HG03175 (cell line): ENCODE measurements at regions not wholly inside any gene's neighbourhood (a gene's known extent, or its start where the extent isn't known, plus 50 kb on each side); places are given as distances from the start of the nearest gene placed in this dataset.
"Not testable (repeated sequence)": the region's sequence is repeated elsewhere in the genome, so short reads cannot be mapped to it uniquely, and the experiment has no call there.

ENCODE experiments used
- ATAC-seq: cut with Tn5 transposase; IDR thresholded peaks from one replicate; pipeline ENCODE4 v1.9.1; 2021; ENCODE audit warnings: mild to moderate bottlenecking, moderate library complexity; ENCODE audit not compliant: unreplicated experiment

DNA sequence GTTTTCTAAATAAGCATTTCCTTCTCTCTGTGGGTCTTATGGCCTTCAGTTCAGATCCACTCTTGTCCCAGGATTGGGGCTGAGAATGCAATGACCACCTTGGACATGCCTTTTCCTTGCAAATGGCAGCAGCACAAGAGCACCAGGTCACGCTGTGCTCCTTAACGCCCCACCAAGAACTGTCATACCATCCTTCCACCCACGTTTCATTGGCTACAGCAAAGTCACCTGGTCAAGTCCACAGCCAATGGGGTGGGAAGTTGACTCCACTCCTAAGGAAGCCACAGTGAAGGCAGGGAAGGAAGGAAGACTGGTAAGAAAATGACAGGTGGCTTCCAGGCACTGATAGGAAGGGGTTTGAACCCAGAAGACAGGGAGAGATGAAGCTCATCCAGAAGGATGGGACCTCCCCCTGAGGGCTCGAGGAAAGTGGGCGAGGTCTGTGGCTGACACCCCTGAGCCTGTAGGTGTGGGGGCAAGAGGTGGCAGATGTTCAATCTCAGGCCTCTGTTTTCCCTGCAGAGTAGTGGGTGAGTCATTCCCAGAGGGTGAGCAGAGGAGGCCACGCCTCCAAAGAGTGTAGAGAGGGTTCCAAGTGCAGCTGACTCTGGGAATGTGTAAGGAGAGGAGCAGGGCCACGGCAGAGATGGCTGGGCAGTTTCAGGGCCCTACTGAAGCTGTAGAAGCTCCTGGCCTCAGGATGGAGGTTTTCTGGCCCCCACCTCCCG, 113.5 kb upstream of the VRK1 start:
- no peak for ATAC-seq

DNA sequence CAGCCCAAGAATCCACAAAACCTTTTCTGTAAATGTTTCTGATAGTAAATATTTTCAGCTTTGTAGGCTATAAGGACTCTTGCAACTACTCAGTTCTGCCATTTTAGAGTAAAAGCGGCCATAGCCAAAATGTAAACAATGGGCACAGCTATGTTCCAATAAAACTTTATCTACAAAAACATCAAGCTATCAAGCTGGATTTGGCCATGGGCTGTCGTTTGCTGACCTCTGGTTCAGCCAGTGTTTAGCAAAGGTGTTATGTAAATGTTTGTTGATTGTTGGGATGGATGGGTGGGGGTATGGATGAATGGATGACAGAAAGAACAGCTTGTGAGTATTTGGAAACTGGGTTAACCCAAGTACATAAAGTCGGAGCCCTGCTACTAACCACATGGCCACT, 111.1 kb upstream of the VRK1 start:
- no peak for ATAC-seq

DNA sequence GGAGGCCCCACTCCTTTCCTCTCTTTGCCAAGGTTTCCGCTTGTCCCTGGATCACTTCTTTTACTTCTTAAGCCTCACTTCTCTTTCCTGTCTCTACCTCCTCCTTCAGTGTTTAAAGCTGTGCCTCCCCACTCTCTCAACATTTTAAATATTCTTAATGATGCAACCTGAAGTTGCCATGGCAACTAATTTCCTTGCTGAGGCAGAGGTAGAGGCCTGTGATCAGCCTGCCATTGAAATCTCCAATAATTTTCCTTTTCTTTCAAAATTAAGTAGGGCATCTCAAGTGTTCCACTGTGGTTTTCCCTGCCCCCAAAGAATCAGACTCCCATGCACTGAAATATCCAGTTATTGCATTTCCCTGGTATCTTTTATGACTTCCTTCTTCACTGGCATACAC, 108.6 kb upstream of the VRK1 start:
- ATAC-seq, result no peak

DNA sequence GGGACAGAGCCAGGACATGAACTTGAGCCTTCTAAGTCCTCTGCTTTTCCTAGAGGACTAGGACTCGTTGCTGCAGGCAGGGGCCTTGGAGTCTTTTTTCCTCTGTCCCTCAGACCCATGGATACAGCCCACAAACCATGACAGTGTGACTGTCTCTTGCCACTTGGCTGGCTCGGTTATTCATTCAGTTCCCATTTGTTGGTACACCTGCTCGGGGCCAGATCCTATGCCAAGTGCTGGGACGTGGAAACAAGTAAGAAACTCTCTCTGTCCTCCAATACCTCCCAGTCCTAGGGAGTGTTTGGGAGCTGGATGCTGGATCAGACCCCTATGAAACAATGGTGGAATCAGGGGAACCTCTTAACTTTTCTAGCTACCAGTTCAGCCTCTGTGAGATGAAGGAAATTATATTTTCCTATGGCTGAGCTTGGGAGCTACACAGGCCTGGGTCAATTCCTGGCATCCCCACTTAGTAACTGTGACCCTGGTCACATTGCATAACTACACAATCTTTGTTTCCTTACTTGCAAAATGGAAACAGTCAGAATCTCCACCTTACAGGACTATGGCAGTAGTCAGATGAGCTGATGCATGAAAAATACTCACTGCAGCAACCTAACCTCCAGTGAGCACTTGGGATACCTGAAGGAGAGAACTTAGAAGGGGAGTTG, 106.3 kb upstream of the VRK1 start:
- ATAC-seq, result no peak

DNA sequence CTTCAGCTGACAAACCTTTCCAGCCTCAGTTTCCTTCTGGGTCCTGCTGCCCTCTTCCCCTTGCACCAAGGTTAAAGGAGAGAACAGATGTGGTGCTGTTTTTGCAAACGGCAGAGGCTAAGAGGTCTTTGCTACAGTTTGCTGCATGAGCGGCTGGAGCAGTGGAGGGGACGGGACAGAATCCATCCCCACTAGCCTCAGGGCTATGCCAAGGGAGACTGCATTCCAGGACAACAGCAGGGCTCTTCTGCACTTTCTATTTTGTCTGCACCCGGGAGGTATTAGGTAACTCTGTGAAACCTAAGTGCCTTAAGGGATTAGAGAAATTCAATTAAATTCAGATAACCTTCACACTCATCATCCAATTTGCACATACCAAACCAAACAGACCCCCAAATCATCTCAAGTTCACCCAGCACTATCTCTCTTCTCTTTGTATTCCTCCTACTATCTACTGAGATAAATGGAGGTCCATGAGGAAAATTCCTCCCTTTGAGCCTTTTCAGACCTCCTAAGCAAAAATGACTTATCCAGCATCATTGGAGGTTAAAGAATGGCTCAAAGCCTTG, 103.8 kb upstream of the VRK1 start:
- ATAC-seq, result no peak

DNA sequence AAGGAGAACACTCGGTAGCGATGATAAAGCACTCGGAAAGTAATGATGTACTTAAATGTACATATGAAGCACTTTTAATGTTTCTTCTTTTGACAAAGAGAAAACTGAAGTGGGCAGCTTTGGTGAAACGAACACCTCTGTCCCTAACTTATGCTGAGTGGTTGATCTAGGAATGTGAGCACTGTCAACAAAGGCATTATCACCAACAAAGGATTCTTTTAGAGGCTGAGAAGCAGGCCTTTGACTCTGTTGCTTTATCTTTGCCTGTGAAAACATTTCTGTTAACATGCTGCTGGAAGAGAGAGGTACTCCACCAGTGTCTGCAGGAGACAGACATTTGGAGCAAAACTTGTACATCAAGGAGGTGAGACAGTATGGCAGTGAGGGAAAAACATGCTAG, 103.2 kb upstream of the VRK1 start:
- ATAC-seq, result no peak

DNA sequence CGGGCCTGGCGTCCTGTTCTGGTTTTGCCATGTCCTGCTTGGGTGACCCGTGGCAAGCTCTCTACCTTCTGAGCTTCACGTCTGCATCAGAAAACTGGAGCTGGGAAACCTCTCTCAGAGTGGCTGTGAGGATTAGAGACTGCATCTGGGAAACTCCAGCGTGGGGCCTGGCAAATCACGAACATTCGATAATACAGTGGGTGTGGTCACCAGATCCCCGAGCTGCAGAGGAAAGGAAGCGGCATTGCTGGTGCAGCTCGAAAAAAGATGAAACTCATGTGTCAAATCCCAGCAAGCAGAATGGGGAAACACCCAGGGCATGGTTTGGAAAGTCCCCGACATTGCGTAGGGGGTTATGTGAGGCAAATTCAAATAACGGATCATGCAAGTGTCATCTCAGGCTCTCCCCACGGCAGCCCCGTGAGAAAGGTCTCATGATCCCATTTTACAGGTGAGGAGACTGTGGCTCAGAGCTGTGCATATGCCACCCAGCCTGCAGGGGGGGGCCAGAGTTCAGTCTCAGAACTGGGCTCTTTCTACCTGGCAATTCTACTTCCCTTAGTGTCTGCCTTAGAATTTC, 98.1 kb upstream of the VRK1 start:
- no peak for ATAC-seq

DNA sequence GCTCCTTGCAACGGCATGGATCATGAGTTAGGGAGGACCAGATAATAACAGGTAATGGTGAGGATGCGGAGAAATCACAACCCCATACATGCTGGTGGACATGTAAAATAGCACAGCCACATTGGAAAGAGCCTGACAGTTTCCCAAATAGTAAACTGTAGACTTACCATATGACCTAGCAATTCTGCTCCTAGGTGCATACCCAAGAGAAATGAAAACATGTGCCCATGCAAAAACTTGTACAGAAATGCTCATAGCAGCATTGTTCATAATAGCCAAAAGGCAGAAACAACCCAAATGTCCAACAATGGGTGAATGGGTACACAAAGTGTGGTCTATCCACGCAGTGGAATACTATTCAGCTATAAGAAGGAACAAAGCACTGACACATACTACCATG, 97.5 kb upstream of the VRK1 start:
- no peak for ATAC-seq

DNA sequence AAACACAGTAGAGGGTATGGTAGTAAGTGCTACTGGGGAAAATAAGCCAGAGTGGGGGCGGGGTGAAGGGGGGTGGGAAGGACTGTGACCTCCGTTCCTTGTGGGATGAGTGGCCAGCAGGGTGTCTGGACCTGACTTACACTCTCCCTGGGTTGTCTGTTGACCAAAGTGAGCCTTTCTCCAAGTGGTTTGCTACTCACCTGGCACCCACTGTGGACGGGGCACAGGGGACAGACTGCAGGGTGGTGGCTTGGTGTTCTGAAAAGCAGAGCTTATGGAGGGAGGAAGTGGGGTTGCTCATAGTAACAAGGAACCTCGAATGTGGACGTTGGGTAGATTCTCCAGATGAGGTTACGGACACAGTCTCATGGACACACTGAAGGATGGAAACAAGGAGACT, 94.4 kb upstream of the VRK1 start:
- no peak for ATAC-seq

DNA sequence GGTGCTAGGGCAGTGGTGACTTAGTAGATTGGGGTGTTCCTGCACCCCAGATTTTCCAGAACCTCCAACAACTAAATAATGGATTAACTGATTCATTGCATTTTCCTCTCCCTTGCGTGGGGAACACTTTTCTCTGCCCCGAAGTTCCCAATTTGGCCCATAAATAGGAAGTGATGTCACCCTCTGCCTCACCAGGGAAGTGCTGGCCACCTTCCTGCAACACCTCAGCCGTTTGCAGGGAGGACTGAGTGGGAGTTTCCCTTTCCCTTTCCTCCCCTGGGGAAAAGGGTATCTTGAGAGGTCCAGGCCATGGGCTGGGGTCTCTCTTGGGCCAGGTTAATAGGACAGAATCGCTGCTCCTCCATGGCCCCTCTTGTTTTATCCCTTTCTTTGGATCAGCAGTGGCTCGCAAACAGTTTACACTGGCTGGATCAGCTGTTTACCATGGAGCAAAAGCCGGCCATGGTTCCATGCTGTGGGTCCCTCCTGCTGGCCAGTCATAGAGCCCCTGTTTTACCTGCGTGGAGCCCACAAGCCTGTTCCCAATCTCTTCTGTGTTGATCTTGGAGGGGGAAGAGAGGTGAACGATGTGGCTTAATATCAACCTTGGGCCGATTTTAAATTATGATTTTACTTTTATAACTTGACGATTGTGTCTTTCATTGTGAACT, 91.6 kb upstream of the VRK1 start:
- ATAC-seq, result no peak

DNA sequence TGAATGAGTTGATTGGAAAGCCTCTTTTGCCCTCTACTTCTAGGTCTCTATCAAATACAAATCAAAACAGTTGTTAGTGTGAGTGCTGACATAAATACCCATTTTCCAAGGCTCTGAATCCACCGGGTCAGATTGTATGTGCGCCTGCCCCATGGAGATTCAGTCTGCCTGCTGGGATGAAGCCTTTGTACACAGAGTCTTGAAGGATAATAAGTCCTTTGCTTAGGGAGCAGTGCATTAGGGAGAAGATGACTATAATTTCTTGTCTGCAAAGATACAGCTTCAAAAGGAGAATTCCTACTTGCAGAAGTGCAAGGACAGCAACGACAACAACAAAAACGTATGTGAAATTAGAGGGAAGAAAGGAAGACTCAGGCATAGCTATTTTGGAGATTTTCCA, 90.3 kb upstream of the VRK1 start:
- ATAC-seq, result no peak

DNA sequence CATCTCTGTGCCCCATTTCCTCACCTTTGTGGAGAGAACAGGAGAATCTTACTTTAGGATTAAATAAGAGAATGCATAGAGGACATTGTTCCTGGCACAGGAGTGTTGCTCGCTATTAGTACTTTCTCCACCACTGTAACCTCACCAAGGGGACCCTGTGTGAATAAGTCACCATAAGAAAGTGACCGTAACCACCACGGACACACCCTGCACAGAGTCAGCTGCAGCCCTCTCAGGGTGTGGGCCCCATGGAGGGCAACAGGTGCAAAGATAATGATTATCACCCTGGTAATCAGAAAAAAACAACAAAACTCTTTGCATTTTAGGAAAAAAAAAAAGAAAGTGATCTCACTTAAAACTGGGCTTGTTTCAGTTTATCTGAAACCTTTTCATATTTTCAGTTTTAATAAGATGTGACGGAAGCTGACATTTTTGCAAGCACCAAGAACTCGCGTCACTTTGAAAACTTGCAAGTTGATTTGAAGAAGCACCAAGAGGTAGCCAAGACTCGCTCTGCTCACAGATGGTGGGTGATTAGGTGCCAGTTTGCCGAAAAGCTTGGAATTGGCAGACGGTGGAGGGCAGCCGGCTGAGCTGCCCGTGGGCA, 87.0 kb upstream of the VRK1 start:
- ATAC-seq, result peak; percentile 81

DNA sequence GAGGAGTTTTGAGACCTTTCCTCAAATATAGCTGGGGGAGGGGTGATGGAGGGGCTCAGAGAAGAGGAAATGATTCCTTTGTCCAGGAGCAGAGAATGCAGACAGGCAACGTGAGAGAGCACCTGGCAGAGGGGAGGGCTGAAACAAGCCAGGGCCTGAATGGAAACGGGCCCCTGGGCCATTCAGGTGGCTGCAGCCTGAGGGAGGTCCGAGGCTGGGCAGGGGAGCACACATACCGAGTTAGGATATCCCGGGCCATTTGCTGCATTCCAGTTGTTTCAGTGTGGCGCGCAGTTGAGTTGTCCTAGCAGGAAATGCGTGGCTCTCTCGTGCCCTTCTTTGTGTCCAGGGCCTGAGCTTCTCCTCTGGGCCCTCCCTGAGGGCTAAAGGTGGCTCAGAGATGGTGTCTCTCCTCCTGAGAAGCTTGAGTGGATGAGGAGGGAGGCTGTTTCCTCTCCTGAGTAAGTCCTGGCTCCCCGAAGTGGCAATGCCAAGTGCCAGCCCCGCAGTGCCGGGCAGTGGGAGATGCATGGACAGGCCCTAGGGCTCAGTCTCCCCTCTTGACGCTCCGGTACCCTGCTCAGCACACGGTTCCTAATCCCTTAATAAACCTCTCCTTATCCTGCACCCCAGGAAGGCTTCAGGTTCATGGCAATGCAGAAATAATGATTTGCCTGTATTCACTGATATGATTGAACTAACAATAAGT, 85.5 kb upstream of the VRK1 start:
- ATAC-seq, result no peak

DNA sequence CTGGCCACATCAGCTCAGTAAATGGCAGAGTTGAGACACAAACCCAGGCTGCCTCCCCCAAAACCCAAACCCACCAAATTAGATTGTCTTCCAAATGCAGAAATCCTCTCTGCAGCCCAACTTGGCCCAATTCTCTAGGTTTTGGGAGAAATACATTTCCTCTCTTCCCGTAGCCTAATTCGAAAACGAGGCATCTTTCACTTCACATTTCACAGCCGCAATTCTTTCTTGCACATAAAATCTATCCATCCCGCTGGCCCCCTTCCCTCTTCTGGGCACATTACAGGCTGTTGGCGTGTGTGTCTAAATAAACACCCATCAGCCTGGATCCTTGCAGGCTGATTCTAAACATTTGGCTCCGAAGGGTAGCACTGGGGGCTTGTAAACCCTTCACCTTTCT, 83.8 kb upstream of the VRK1 start:
- ATAC-seq, result no peak

DNA sequence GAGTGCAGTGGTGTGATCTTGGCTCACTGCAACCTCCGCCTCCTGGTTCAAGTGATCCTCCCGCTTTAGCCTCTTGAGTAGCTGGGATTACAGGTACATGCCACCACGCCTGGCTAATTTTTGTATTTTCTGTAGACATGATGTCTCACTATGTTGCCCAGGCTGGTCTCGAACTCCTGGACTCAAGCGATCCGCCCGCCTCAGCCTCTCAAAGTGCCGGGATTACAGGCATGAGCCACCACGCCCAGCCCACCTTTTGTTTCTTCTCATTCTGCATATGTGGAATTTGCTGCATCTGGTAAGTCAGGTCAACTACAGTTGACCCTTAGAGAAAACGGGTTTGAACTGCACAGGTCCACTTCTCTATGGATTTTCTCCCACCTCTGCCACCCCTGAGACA, 82.6 kb upstream of the VRK1 start:
- ATAC-seq, result not testable (repeated sequence)

DNA sequence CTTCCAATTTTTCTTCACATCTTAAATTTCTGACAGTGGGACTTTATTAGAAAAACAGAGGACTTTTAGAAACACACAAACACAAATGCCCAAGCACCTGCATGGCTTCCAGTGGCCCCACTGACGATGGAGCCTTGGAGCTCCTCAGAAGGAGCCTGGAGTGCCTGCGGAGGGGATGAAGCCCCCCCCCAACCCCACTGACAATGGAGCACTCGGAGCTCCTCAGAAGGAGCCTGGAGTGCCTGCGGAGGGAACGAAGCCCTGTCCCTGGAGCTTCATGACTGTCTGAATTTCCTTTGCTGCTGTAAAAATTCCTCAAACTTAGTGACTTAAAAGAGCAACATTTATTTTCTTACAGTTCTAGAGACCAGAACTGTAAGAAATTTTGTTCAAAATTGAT, 80.1 kb upstream of the VRK1 start:
- no peak for ATAC-seq

DNA sequence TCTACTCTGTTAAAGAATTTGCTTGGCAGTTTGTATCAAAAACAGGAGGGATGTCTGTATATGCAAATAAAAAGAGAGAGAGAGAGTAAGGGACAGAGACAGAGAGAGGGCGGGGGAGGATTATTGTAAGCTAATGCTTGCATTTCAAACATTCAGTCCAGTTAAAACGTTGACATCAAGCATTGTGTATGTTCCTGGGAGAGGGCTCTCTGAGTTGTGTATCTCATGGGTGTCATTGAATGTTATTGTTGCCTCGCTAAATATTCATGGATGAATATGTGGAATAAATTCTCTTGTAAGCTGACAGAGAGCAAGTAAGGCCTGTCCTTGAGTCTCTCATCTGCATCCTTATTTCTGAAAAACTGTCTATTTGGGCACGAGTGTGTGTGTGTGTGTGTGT, 78.8 kb upstream of the VRK1 start:
- no peak for ATAC-seq

DNA sequence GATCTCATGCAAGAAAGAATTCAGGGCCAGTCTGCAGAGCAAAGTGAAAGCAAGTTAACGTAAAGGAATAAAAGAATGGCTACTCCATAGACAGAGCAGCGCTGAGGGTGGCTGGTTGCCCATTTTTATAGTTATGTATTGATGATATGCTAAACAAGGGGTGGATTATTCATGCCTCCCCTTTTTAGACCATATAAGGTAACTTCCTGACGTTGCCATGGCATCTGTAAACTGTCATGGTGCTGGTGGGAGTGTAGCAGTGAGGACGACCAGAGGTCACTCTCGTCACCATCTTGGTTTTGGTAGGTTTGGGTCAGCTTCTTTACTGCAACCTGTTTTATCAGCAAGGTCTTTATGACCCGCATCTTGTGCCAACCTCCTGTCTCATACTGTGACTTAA, 76.5 kb upstream of the VRK1 start:
- not testable (repeated sequence) for ATAC-seq

DNA sequence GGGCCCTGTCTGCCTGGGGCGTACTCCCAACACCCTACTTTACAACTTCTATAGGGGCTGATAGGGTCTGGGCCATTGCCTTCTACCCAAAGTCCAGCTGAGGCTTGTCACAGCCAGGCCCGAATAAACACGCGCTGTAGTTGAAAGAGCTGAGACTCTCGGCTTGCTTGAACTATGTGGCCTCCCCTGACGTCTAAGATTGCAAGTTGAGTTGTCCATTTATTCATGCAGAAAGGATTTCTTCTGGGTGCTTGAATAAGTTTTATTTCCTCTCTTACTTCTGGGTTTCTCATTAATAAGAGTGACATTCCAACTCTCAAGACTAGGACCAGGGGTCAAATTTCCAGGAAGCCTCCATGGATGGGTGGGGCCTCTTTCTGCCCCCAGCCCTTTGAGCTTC, 74.4 kb upstream of the VRK1 start:
- ATAC-seq, result no peak

DNA sequence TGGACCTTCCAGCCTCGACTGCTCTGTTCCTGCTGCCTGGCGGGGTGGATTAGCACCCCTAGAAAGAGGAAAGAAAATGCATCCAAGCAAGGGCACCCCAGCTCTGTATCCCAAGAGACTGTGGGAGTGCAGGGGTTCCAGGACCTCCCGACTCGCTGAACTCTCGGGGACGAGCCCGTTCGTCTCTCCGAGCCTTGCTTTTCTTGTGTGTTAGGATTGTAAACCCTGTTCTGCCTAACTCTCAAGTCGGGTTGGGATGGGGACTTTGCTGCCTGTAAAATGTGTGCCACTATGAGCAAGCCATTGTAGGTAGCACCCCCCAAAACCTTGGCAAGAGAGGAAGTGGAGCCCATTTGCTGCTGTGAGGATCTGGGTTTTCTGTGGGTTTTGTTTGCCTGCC, 73.2 kb upstream of the VRK1 start:
- no peak for ATAC-seq

DNA sequence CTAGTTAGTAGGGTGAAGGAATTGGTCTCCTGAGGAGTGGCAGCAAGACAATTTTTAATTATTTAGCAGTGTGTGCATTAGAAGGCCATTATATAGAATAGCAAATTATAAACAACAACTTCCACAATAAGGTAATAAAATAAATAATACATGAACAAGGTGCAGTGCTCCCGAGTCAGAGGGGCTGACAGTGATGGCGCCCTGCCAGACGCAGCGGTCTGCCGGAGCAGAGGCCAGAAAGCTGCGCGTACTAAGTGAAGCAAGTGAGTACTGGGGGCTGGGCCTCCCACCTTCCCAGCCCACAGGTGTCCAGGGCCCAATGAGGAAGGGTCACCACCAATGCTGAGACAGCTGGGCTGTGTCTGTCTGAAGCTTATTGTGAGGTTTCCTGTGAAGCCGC, 72.0 kb upstream of the VRK1 start:
- ATAC-seq, result no peak
